Fibroblast of skin of right biceps (primary cell): ENCODE measurements at regions not wholly inside any gene's neighbourhood (a gene's known extent, or its start where the extent isn't known, plus 50 kb on each side); places are given as distances from the start of the nearest gene placed in this dataset.
"Not testable (repeated sequence)": the region's sequence is repeated elsewhere in the genome, so short reads cannot be mapped to it uniquely, and the experiment has no call there.

Experiments
- DNase-seq: peaks from one replicate; pipeline ENCODE4 v3.0.0-alpha.2; 2013

DNA sequence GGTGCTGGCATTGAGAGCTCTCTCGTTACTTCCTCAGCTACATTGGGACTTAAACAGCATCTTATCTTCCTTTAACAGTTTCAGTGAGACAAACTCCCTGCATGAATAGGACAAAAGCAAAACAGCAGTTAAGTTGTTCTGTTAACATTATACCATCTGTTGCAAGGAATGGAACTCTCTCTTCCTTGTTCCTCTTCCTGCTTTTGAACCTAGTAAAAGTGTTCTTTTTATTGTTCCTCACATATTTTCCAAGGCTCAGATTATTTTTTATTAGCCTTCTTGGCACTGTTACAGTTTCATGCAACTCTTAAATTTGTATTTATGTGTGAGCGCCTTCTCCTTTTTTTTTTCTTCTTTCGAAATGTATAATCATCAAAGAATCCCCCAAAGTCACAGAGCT lies 202.6 kb upstream of the UFM1 start:
- DNase-seq = no peak

DNA sequence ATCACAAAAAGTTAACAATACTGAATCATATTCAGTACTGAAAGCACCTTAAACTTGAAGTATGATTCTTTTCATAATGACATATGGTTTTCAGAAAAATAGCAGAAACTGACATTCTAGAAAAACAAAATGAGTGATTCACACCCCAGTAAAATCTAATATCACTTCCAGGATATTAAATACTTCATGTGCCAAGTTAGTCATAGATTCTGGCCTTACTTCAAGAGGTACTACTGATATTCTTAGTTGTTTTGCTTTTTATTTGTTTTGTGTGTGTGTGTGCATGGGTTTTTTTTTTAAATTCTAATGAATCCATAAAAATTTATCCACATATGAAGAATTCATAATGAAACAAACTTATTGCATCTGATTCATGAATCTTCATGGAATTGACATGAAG lies 207.9 kb upstream of the UFM1 start:
- peak; percentile 35 for DNase-seq

DNA sequence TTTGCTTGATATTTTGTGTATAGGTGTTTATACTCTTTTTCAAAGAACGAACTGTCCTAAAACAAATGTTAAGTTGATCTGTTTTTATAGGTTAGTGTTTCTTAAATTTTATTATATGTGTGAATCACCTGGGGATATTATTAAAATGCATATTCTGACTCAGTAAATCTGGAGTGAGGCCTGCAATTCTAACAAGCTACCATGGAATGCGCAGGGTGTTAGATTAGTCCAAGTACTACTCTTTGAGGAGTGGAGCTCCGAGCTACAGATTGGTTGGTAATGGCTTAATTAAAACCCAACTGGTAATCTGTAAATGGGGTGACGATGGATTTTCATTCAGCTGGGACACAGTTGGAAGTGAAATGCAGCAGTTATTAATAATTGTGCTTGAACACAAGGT lies 214.1 kb upstream of the UFM1 start:
- no peak for DNase-seq

DNA sequence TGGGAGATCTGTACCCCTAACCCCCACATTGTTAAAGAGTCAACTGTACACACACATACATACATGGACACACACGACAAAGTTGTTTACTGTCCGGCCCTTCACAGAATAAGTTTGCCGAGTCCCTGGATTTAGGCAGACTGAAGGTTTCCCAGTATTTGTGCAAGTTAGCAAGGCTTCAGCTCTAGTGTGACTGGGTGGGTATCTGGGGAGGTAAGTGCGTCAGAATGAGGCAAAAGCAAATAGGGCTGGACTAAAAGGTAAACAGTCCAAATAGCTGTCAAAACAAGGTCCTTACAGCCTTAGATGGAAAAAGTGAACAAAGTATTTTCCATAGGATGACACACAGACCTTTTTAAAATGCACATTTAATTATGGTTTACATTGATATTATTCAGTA lies 228.4 kb upstream of the UFM1 start:
- DNase-seq = no peak

DNA sequence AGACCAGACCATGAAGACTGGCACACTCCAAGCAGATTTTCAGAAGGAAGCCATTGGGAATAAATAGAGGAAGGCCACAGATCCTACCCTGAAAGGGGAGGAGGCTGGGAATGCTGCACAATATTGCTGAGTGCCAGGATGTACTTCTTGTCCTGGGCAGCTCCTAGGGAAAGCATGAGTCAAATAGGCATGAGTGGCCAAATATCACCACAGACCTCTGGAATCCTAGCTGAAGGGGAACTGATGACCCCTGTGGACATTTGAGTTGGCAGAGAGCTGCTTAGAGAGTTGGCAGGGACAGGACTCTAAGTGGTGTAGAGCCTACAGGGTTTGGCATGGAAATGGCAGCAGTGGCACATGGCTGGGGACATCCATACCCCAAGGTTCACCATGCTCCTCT lies 234.3 kb upstream of the TRPC4 start:
- DNase-seq = no peak

DNA sequence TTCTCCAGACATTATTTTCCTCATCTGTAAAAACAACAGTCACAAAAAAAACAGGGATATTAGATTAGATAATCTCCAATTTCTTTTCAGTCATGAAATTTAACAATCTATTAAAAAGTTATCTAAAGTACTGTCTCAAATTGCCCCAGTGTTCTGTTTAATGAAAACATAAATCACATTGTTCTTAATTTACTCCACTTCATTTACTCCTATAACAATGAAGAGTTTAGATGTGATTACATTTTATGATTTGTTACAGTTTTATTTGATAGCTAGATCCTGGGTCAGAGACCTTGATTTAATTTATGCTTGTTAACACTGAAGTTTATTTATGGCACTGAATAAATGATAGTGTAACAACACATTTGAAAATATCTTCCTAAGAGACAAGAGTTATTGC lies 230.2 kb upstream of the TRPC4 start:
- no peak for DNase-seq

DNA sequence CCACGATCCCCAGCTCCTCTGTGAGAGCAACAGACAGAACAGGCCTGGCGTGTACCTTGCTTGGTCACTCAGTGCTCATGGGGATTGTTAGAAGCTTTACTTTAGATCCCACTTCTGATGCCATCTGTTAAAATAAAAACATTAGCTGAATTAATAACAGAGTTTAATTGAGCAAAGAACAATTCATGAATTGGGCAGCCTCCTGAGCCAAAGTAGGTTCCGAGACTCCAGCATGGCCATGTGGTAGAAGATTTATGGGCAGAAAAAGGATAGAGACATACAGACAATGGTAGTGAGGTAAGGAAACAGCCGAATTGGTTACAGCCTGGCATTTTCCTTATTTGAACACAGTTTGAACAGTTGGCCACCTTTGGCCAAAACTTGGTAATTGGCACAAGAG lies 223.9 kb upstream of the TRPC4 start:
- DNase-seq = no peak

DNA sequence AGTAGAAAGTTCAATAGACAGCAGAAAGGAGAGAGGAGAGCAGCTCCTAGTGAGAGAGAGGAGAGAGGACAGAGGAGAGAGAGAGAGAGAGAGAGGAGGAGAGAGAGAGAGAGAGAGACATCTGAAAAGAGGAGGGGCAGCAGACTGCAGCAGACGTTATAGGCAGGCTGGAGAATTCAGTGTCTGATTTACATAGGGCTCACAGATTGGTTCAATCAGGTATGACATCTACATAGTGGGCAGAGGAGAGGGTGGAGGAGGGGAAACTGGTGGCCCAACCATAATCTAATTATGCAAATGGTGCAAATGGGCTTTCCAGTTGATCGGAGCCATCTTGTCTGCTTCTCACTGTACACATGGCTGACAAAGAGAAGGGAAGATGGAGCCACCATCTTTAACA lies 221.3 kb upstream of the TRPC4 start:
- no peak for DNase-seq

DNA sequence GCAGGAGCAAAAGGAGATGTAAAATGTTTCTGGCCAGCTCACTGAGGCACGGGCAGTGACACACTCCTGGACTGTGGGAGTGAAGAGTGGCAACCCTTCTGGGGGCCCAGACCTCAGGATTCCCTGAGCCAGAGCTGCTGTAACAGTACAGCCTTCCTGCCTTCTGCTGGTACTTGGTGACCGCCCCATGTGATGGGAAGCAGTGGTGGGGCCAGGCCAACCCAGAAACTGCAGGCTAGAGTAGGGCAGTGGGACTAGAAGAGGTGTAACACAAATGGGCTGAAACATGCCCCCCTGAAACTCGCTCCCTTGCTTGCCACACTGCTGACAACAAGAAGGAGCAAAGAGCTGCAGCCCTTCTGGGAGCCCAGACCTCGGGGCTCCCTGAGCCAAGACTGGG lies 217.1 kb upstream of the TRPC4 start:
- no peak for DNase-seq

DNA sequence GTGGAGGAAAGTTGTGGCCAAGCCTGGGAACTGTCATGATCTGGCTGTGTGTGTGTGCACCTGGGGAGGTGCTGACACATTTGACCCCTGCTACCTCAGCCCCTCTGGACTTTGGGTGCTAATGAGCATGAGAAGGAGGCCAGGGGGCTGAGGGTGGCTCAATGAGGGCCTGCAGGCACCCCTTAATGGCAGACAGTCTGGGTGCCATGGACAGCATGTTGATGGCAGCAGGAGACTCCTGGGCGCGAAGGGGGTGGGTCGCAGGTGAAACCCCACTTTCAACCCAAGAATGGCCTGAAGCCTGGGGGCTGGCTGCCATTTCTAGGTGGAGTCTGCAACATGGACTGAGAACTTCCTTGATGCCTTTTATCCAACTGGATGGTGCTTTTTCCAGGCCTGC lies 216.4 kb upstream of the TRPC4 start:
- no peak for DNase-seq

DNA sequence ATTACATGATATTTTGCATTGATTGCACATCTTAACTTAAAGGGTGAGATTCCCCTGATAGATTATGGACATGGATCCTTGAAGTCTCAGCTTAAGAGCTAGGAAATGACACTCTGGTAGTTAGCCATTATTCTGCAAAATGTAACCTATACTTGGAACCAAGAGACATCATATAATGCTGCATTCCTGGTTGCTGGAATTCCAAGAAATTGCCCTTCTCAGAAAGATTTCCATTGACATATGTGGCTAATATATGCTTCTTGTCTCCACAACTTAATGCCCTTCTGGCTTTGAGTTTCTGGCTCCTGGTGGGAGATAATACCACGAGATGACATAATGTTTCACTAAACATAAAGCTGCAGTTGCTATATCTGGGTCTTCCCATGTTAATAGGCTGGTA lies 204.4 kb upstream of the TRPC4 start:
- DNase-seq = peak; percentile 29

DNA sequence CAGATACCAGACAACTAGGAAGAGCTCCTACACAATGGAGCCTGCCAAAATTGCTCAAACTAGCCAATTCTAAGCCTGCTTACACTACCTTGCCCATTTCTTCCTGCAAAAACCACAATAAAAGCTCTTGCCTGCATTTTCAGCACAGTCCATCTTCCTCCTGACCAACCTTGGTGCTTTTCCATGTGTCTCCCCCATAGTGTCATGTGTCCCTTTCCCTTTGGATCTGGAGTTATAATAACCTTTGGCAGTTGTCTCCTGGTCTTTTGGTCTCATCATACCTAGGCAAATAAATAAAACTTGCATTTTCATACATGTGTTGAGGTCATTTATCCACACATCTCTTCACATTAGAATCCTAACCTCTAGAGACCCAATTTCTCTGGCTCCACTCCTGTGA lies 203.1 kb upstream of the TRPC4 start:
- DNase-seq = no peak

DNA sequence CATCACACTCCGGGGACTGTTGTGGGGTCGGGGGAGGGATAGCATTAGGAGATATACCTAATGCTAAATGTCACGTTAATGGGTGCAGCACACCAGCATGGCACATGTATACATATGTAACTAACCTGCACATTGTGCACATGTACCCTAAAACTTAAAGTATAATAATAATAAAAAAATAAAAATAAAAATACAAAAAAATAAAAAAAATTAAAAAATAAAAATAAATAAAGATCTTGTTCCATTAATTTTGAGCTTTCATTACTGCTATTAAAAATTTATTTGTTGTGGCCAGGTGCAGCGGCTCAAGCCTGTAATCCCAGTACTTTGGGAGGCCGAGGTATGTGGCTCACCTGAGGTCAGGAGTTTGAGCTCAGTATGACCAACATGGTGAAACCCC lies 201.8 kb upstream of the TRPC4 start:
- not testable (repeated sequence) for DNase-seq

DNA sequence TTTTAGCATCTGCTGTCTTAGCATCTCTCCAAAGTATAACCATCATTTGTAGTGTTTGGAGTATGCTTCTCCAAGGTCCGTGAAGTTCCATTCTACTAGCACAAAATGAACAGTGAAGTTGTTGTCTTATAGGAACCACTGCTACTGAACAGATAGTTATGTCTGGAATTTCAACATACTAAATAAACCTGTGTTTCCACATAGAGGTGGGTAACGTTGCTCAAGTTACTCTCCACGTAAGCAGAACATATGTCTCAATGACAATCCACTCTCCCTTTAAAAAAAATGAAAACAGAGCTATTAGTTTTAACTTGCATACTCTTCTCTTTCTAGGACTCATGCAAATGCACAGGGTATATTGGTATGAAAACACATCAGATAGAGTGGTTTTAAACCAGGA lies 184.3 kb upstream of the TRPC4 start:
- no peak for DNase-seq

DNA sequence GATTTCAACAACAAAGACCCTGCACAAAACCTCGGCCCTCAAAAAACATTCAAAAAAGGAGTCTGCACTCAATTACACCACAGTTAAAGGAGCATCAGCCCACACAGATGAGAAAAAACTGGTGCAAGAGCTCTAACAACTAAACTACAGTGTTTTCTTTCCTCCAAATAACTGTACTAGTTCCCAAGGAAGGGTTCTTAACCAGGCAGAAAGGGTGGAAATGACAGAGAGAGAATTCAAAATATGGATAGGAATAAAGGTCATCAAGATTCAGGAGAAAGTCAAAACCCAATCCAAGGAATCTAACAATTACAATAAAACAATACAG lies 176.4 kb upstream of the TRPC4 start:
- DNase-seq = no peak

DNA sequence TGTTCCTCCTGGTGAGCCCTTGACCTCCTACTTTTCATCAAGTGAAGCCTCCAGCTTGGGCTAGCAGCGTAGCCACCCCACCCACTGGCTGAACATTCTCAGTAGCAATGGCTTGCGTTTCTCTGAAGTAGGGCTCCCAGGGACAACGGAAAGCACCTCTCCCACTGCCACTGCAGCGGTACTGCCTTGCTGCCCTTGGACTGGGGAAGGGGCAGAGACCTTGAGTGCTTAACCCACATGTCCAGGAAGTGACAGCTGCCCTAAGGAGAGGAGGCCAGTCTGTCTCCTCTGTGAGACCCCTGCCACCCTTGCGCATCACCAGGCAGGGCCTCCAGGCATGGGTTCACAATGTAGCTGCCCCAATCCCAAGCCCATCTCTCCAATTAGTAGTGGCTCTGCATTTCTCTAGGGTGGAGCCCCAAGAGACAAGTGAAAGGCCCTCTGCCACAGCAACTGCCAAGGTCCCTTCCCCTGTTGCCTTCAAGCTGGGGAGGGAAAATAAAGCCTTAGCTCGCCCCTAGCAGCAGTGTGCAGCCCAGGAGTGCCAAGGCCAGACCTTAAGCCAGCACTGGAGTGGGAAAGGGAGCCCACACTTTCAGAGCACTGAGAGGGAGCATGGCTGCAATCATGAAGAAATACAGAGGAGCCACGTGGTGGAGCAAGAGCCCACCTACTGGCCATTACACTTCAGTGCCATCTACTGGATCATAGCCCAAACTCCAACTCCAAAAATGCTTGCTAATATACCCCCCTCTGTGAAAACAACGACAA lies 175.9 kb upstream of the TRPC4 start:
- peak; percentile 50 for DNase-seq

DNA sequence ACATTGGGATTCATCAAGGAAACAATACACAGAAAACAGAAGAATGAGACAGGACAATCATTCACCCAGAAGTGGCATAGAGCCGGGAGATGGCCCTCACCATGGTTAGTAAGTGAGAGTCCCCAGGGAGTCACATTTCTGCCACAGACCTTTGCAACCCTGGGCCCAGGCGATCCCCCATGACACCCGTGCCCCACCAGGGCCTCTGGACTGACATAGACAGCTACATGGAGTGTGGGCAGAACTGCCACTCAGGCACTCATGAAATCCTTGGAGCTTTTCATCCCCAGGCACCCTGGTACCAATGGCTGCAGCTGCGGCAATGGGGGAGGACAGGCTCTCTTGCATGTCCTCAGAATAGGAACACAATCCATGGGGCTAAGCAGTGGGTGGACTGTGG lies 174.5 kb upstream of the TRPC4 start:
- DNase-seq = no peak

DNA sequence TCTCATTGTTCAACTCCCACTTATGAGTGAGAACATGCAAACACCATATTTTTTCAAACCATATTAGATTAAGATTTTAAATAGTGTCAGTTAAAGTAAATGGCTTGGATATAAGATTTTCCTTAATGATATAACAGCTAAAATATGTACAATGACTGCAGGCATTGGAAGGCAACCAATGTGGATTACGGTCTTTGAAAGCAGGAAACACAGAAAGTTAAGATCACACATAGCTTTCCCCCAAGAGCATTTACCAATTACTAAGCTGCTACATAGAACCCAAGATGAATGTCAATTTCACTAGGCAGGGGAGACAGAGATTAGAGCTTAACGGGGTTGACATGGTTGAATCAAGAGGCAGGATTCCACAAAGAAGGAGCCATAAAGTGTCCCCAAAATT lies 173.2 kb upstream of the TRPC4 start:
- peak; percentile 65 for DNase-seq

DNA sequence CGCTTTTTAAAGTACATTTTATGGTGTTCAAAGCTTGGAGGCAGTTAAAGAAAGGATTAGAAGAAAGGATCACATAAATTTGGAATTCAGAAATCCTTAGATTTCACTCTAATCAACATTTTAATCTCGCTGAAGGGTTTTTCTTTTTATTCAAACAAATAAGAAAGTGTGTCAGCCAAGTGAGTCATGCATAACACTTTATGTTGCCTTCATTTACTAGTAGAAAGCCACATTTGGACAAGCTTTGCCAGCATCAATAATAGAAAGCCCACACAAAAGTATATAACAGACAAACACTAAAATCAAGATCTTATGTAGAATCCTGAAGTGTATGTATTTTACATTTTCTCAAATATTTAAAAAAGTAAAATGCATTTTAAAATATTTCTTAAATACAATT lies 154.9 kb upstream of the TRPC4 start:
- DNase-seq = peak; percentile 20

DNA sequence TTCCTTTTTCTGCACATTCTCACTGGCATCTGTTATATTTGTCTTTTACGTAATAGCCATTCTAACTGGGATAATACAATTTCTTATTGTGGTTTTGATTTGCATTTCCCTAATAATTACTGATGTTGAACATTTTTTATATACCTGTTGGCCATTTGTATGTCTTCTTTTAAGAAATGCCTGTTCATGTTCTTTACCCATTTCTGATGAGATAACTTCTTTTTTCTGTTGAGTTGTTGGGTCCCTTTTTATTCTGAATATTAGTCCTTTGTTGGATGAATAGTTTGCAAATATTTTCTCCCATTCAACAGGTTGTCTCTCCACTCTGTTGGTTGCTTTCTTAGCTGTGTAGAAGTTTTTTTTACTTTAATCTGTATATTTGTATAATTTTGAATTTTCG lies 147.7 kb upstream of the TRPC4 start:
- DNase-seq = no peak

DNA sequence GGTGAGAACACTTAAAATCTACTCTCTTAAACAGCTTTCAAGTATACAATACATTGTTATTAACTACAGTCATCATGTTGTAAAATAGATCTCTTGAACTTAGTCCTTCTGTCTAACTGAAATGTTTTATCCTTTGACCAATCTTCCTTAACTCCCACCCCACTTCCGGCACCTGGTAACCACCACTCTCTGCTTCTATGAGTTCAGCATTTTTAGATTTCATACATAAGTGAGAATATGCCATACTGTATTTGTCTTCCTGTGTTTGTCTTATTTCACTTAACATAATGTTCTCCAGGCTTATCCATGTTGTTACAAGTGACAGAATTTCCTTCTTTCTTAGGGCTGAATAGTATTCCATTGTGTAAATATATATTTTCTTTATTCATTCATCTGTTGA lies 144.1 kb upstream of the TRPC4 start:
- no peak for DNase-seq

DNA sequence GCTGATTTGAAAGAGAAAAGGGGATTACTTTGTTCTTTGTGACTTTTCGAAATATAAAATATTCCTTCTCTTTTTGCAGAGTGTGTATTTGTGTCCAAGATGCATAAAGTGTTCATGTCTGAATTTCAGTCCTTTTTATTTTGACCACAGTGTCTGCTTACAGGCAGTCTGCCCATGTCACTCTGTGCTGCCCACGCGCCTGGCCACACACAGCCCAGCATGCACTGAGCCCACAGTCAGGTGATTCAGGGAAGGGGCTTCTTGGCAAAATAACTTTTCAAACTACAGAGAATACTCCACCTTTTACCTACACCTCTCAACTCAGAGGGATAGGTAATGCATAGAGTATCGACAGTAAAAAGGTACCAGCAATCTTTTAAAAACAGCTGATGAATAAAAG lies 142.5 kb upstream of the TRPC4 start:
- no peak for DNase-seq

DNA sequence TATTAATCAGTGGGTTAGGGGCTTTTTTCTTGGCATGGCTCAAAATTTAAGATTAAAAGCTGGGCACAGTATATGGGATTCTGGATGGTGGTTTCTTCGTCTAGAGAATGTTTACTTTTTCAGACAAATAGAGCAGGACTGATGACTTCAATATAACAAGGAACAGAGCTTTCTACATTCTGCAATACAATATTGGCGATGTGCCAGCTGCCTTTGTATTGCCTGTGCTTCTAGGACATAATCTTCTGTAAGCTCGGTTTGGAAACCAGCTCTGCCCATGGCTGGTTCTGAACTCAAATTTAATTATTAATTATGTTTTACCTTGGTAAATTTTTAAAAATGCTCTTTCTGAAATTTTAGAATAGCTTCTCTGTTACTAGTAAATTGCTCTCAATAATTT lies 139.1 kb upstream of the TRPC4 start:
- peak; percentile 7 for DNase-seq

DNA sequence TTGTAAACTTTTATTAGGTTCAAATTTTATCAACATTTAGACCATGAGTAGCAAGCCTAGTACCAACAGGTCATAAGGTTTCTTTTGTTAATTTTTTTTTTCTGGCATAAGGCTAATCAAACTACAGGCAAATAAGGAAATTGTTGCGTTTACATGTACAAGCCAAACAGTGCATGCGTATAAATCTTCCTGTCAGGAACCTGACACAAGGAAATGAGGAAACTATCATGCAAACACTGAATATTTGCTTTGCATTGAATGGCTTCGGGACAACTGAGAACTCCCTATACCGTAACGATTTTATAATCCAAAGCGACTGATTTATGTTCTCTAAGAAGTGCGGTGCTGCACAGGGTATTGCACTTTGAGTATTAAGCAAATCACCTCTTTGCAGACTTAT lies 133.0 kb upstream of the TRPC4 start:
- no peak for DNase-seq

DNA sequence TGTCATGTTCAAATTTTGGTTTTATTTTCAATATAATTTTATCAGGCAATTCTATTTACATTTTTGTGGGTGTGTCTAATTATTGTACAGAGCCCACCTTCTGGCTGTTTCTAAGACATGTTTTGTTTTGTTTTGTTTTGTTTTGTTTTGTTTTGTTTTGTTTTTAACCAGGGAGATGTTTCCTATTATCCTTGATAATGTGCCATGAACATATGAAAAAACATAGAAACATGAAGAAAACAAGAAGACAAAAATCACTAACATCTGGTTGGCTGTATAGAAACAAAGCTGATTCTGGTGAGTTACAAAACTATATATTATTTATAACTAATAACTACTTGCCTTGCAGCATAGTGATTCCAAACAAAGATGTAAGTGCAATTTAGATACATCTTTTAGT lies 128.1 kb upstream of the TRPC4 start:
- DNase-seq = no peak

DNA sequence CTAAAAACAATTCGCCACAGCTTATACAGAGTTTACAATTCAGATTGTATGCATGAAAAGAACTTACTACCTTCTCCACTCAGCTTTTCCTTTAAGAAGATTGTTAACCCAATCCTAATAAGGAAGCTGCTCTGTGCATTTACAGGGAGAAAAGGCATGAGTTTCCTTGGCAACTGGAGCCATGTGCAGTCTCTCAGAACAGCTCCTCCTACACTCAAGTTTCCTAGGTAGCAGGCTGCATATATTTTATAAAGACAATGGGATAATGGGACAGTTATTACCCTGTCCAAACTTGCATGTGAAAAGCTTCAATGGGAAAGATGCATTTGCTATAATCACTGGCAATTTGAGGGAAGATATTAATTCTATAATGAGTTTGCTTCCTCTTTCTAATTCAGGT lies 125.5 kb upstream of the TRPC4 start:
- DNase-seq = peak; percentile 10
